ENCODE measurements at regions not wholly inside any gene's neighbourhood (a gene's known extent, or its start where the extent isn't known, plus 50 kb on each side); places are given as distances from the start of the nearest gene placed in this dataset.

- in situ Hi-C loops (cut with HindIII; ENCODE audit: low sequenced_read_pairs) = no loop called here
Observed at GRCh38 chr18:73748731-73749130, 398.9 kb downstream of the FBXO15 start.

GRCh38 chr18:73746101-73746500 lies 401.5 kb downstream of the FBXO15 start:
- in situ Hi-C loops (cut with HindIII; ENCODE audit: low sequenced_read_pairs) = no loop called here

GRCh38 chr18:73742957-73743356 lies 404.7 kb downstream of the FBXO15 start:
- in situ Hi-C loops (cut with HindIII; ENCODE audit: low sequenced_read_pairs) = no loop called here

GRCh38 chr18:73741946-73742345 lies 405.7 kb downstream of the FBXO15 start:
- in situ Hi-C loops (cut with HindIII; ENCODE audit: low sequenced_read_pairs) = no loop called here

GRCh38 chr18:73739098-73739497 lies 408.5 kb downstream of the FBXO15 start:
- in situ Hi-C loops (cut with HindIII; ENCODE audit: low sequenced_read_pairs) = no loop called here

- in situ Hi-C loops (cut with HindIII; ENCODE audit: low sequenced_read_pairs) = no loop called here
Observed at GRCh38 chr18:73737990-73738389, 409.6 kb downstream of the FBXO15 start.

- in situ Hi-C loops (cut with HindIII; ENCODE audit: low sequenced_read_pairs) = no loop called here
Observed at GRCh38 chr18:73735836-73736235, 411.8 kb downstream of the FBXO15 start.

GRCh38 chr18:73733806-73734314 lies 413.8 kb downstream of the FBXO15 start:
- in situ Hi-C loops (cut with HindIII; ENCODE audit: low sequenced_read_pairs) = no loop called here

- in situ Hi-C loops (cut with HindIII; ENCODE audit: low sequenced_read_pairs) = no loop called here
Observed at GRCh38 chr18:73733376-73733775, 414.3 kb downstream of the FBXO15 start.

- in situ Hi-C loops (cut with HindIII; ENCODE audit: low sequenced_read_pairs) = loop anchor here (10.0 kb wide), 1 partner anchor 296 kb away; no protein-coding TSS in a partner anchor
Observed at GRCh38 chr18:73728657-73729056, 419.0 kb downstream of the FBXO15 start.

- in situ Hi-C loops (cut with HindIII; ENCODE audit: low sequenced_read_pairs) = loop anchor here (10.0 kb wide), 1 partner anchor 300 kb away; no protein-coding TSS in a partner anchor
Observed at GRCh38 chr18:73724958-73725357, 422.7 kb downstream of the FBXO15 start.

- in situ Hi-C loops (cut with HindIII; ENCODE audit: low sequenced_read_pairs) = loop anchor here (10.0 kb wide), 1 partner anchor 305 kb away; no protein-coding TSS in a partner anchor
Observed at GRCh38 chr18:73719611-73720010, 428.0 kb downstream of the FBXO15 start.

- in situ Hi-C loops (cut with HindIII; ENCODE audit: low sequenced_read_pairs) = no loop called here
Observed at GRCh38 chr18:73717570-73717969, 430.1 kb downstream of the FBXO15 start.

- in situ Hi-C loops (cut with HindIII; ENCODE audit: low sequenced_read_pairs) = no loop called here
Observed at GRCh38 chr18:73715210-73715670, 432.4 kb downstream of the FBXO15 start.

GRCh38 chr18:73714466-73714865 lies 433.2 kb downstream of the FBXO15 start:
- in situ Hi-C loops (cut with HindIII; ENCODE audit: low sequenced_read_pairs) = no loop called here

- in situ Hi-C loops (cut with HindIII; ENCODE audit: low sequenced_read_pairs) = no loop called here
Observed at GRCh38 chr18:73711256-73711655, 436.4 kb downstream of the FBXO15 start.

GRCh38 chr18:73708591-73708990 lies 439.0 kb downstream of the FBXO15 start:
- in situ Hi-C loops (cut with HindIII; ENCODE audit: low sequenced_read_pairs) = no loop called here

- in situ Hi-C loops (cut with HindIII; ENCODE audit: low sequenced_read_pairs) = no loop called here
Observed at GRCh38 chr18:73707035-73707434, 440.6 kb downstream of the FBXO15 start.

GRCh38 chr18:73697353-73697752 lies 450.3 kb downstream of the FBXO15 start:
- in situ Hi-C loops (cut with HindIII; ENCODE audit: low sequenced_read_pairs) = no loop called here

- in situ Hi-C loops (cut with HindIII; ENCODE audit: low sequenced_read_pairs) = no loop called here
Observed at GRCh38 chr18:73696698-73697097, 450.9 kb downstream of the FBXO15 start.

- in situ Hi-C loops (cut with HindIII; ENCODE audit: low sequenced_read_pairs) = no loop called here
Observed at GRCh38 chr18:73696171-73696570, 451.5 kb downstream of the FBXO15 start.

GRCh38 chr18:73693091-73693490 lies 454.5 kb downstream of the FBXO15 start:
- in situ Hi-C loops (cut with HindIII; ENCODE audit: low sequenced_read_pairs) = no loop called here

GRCh38 chr18:73691624-73692023 lies 456.0 kb downstream of the FBXO15 start:
- in situ Hi-C loops (cut with HindIII; ENCODE audit: low sequenced_read_pairs) = no loop called here
